HG03469 (cell line): ENCODE measurements at regions not wholly inside any gene's neighbourhood (a gene's known extent, or its start where the extent isn't known, plus 50 kb on each side); places are given as distances from the start of the nearest gene placed in this dataset.
A peak's percentile ranks its signal among the peaks of the same experiment; 100 is the strongest.

ENCODE experiments used
- ATAC-seq: cut with Tn5 transposase; IDR thresholded peaks from one replicate; pipeline ENCODE4 v1.9.1; 2021; ENCODE audit warnings: mild to moderate bottlenecking, moderate library complexity, moderate number of reproducible peaks; ENCODE audit not compliant: unreplicated experiment

DNA sequence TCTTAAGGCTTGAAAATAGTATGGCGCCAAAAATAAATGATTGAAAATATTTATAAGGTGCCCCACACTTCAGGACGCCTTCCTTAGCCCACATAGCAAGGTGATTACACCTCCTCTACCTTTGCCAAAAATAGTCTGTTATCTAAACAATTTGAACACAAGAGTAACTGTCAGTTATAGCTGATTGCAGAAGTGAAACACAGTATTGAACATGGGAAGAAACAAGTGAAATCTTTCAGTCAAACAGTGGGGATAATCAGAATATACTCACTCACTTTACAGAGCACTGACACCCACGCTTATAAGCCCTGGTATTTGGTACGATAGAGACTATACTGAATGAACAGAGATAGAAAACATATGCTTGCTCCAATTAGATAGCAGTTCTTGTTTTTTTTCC lies 203.1 kb downstream of the RAB38 start:
- ATAC-seq = peak; percentile 87

DNA sequence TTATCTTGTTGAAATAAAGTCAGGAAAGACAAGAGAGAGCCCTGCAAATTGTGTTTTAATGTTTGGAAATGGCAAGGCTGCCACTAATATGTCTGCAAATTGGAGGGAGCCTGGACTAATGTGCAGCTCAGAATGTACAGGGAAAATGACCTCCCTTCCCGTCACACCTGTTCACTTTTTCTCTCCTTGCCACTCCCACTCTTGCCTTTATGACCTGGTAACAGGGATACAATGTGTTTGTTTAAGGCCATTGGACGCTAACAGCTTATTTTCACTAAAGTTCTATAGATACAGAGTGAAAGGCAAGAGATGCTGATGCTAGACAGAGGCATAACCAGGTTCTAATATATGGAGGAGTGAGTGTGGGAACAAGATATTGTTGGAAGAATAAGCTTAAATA lies 203.9 kb downstream of the RAB38 start:
- ATAC-seq = no peak

DNA sequence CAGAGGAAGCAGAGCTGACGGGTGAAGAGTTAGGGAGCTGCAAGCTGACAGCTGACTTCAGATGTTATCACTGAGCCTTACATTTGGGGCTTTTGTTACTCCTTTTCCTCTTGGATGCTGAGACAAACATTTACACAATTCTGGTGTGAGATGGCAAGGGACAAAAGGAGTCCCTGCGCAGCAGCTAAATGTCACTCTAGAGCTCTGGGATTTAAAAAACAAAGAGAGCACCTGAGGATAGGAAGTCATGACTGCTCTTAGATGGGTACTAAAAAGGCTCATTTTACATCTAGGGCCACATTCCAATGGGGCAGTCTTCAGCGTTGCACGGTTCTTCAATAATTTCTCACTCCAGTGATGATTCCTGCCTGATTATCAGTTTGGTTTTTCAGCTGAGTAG lies 204.5 kb downstream of the RAB38 start:
- no peak for ATAC-seq

DNA sequence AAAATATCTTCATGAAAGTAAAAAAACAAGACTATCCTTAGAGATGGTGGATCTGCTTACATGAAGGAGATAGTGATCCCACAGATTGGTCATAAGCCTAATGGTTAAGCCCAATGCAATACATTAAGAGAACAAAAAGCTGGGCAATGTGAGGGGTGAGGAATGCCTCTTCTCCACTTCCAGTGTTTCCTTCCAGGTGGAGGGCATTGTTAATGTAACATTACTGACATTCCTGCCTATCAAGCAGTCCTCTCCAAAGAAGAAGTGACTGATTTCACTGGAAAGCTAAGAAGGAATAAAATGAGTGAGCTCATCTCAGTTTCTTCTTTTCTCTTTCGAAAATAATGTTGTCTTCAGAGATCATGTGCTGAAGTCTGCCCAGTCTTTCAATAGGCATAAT lies 207.8 kb downstream of the RAB38 start:
- no peak for ATAC-seq

DNA sequence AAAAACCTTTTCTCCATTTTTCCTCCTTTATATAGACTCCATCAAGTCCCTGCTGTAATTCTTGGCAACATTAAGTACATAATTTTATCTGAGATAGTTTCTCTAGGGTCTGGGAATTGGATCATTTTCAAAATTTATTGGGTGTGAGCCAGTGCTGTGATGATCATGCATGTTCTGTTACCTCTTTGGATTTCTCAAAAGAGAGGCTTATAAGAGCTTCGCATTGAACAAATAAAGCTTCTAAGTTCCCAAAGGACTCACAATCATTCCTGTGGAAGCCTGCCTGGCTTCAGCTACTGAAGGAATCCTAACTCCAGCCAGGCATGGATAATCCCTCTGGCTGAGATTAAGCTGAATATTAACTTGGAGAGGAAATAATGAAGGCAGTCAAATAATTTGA lies 208.5 kb downstream of the RAB38 start:
- no peak for ATAC-seq

DNA sequence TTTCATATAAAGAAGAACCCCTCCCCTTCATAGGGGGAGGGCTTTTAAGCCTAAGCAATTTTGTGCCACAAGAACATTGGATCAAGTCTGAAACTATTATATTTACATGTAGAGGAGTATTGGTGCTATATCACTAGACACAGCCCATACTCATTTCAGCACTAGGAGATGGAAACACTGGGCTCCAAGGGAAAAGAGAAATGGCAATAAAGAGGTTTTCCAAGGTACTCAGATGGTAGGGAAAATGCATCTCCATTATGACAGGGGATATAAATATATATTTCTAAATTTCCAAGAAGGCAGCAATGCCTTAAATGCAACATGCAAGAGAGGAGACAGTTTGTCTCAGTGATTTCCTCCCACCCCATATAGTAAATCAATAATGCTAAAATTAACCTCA lies 209.0 kb downstream of the RAB38 start:
- no peak for ATAC-seq

DNA sequence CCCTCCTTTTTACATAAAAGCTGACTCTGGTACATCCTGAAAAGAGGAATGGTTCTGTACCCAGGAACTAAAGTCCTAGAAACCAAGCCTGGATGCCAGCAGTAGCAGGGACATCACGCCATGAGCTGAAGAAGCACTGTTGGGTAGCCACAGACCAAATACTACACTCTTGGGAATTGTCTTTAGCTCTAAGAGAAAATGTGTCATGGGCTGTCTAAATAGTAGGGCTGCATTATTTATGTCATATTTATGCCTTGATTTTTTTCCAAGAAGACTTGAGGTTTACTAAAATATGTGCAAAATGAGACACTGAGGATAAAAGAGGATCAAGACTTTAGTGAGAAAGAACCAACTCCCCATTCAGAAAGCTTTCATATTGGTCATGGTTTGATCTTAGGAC lies 213.6 kb downstream of the RAB38 start:
- ATAC-seq = no peak

DNA sequence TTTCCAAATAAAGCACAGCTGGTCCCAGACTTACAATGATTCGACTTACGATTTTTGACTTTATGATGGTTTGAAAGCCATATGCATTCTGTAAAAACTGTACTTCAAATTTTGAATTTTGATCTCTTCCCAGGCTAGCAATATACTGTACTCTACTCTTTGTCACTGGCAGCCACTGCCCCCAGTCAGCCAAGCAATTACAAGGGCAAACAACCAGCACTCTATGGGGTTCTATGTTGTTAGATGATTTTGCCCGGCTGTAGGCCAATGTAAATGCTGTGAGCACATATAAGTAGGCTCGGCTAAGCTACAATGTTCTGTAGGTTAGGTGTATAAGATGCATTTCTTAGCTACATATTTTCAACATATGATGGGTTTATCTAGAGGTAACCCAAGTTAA lies 217.3 kb downstream of the RAB38 start:
- ATAC-seq = no peak

DNA sequence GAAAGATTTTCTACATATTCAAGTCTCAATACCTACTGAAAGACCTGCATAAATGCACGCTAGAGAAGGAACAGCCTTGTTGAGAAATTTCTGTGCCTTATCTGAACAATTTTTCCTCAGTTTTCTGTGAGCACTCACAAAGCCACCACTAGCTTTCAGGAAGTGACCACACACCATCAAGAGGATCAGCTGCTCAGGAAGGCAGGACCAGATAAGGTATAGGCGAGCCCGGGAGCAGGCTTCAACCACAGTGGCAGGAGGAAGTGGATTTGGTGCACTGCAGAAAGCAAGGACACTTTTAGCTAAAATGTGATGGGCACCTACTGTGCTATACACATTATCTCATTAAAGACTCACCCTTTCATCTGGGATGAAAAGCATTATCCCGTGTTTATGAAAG lies 220.8 kb downstream of the RAB38 start:
- ATAC-seq = no peak

DNA sequence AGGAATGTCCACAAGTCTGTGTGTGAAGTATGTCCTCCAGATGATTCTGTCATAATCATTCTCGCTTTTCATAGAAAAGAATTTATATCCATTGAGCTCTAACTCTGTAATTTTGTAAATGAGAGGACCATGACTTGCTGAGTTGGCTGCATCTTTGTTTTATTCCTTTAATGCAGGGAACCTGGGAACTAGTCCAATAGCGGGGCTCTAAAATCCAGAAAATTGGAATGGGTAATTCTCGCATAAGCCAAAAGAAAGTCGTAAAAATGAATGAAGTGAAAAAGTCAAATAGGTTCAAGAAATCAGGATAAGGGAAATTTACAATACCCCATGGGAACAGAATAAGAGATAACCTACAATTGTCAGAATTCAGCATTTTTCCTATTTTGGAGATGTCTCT lies 232.5 kb downstream of the RAB38 start:
- no peak for ATAC-seq

DNA sequence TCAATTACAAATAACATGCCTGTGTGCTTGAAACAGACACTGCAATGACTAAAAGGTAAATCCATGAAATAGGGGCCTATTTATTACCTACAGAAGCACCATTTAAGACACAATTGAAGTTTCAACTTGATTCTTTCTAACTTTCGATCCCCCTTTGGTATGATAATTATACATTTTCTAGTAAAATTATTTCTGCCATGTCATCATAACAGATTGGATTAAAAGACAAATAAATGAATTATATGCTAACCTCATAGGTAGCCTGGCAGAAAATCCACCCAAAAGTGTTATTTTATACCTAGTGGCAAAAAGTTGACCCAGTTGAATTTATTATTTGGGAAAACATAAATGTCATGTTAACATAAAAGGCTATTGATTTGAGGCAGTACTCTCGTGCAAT lies 241.1 kb downstream of the RAB38 start:
- no peak for ATAC-seq

DNA sequence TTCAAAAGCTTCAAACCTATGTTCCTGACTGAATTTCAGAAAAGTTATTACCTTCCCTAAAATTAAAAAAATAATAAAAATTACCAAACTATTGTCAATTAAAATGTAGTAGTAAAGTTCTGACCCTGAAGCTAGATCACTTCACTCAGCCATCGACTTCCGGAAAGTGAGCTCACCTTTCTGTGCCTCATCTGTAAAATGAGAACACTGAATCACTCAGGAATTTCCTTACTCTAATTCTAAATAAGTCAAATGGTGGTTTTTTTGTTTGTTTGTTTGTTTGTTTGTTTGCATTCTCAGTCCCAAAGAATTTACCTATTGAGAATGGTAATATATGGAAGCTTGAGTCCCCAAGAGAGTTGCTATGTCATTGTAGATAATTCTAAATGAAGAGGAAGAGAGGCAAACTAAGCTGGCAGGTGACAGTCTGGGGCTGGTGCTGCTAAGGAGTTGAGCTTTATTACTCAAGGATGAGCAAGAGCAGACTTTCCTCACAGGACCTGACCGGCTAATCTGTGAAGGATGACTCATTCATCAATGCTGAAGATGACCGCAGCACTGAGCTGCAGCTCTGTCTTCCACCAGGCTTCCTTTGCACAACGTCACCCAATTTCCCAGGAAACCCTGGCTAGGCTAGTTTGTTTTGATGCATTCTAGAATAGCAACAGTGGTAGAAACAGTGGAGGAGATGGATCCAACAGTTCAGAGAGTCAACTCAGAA lies 248.8 kb downstream of the RAB38 start:
- ATAC-seq = no peak

DNA sequence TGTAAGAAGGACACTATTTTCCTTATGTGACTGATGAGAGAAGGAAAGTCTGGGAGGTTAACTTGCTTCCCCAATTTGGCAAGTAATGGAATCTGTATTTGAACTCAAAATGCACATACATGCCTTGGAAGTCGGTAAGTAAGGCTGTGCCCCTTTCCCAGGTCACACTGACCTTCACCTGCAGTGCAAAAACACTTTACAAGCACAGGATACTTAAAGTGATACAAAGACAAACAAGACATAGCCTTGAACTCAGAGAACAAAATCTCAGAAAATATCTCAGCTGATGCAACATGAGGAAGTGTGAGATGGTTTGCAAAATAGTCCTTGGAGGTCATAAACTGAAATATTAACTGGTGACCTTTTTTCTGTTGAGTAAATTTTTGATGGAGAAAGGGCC lies 251.1 kb downstream of the RAB38 start:
- no peak for ATAC-seq

DNA sequence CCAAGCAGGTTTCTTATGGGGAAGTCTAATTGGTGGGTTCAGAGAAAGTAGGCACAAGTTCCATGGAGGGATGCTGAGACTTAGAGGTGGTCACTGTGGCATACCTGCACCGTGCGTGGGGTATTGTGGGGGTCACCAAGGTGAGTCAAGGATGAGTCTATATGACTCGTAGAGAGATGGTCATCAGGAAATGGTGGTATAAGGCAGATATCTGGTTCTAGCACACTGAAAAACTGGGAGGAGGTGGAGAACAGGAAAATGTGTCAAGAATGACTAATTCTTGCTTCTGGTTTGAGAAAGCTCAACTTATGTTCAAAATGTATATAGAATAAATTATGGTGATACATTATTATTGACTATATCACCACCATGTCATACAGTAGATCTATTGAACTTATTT lies 258.1 kb downstream of the RAB38 start:
- ATAC-seq = no peak

DNA sequence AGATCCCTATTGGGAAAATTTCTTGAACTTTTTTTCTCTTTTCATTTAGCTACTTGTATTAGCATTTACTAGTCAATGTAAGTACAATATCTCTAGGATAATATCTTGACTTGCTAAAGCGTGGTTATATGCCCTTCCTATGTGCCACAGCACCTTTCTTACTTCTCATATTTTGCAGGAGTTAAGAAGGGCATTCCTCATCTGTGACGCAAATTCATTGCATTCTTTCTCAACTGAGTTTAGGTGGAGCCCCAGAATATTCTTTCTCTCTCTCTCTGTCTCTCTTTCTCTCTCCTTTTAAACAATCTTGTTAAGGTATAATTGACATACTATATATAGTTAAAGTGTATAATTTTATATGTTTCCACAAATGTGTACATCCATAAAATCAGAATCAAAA lies 266.1 kb downstream of the RAB38 start:
- ATAC-seq = no peak

DNA sequence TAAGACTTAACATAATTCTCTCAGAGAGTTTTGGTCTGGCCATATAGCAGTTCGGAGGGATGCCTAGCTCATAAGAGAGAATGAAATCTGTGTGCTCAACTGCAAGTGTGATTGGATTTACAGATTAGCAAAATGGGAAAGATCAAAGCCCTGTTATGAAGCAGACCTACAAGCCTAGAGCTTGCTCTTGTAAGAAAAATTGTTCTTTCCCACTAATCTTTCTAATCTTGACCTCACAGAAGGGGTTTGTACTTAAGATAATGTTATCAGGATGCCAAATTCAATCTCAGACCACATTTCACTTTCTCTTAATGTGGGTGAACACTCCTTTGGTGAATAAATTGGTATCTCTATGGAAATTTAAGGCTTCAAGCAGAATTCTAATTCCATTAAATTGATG lies 267.2 kb downstream of the RAB38 start:
- no peak for ATAC-seq

DNA sequence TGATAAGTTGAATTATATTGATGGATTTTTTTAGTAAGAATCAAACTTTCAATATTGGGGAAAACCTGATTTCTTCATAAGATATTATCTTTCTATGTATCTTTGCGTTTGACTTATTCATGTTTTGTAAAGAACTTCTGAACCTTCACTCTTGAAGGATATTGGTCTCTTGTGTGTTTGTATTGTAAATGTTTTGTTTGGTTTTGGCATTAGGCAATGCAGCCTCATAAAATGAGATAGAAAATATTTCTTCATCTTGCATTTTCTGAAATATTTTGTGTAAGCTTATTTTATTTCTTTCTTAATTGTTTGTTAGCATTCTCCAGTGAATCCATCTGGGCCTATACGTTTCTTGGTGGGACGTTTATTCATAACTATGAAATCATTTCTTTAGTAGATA lies 271.9 kb downstream of the RAB38 start:
- ATAC-seq = no peak

DNA sequence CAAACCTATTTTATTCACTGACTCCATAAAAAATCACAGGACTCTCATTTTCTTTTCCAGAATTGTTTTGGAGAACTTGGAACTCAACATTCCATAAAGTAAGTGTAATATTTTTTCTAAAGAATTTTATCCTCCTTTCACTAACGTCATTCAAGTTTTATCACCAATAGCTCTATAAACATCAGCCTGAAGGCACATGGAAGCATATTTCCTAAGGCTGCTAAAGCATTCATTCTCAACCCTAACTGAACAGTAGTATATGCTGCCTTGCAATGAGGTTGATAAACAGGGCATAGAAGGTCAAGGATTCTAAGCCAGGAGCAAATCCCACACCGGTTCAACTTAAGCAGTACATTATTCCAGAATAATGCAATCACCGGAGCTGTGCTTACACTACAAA lies 273.9 kb downstream of the RAB38 start:
- ATAC-seq = no peak

DNA sequence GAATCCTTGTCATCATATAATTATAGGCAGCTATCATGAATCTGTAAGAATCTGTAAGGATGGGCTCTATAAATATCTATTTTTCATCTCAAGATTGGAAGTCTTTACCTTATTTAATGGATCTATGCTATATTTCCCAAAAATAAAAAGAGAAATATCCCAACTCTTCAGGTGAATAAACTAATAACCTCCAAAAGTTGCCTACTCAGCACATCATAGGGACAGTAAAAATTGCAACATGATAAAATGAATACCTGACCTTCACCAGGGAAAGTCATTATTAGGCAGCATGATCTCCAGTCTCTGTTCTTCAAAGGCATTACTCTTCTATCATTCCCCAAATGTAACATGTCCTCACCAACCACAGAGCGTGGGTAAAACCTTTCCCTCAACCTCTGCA lies 277.3 kb downstream of the RAB38 start:
- ATAC-seq = no peak

DNA sequence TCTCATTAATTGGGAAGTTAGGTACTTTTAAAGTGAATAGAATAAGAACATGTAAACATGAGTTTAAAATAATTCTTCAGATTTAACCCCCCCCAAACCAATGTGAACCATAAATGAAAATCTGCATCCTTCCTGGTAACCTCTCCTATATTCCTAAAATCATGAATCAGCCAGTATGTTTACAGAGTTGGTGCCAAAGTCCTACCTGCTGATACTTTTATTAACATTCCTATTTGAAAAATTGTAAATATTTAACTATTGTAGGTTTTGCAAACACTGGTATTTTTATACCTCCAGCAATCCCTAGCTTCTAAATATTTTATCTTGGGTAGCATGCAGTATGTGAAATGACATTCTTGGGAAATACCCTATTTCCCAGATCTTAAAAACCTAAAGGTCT lies 278.2 kb downstream of the RAB38 start:
- no peak for ATAC-seq

DNA sequence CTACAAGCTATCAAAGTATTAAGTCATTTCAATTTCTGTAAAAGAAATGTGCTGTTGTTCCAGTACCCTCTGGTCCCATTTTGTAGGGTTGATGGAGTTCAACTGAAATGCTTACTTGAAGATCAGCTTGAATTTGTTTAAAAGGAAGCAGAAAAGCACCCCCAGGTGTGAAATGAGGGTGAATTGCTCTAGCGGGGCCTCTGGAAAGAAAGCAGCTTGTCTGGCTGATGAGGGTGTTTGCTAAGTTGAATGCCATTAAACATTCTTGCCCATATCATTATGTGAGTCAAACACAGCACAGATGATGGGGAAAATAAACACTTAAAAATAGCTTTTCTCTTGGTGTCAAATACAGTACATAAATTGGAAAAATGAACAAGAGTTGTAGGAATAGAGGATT lies 280.3 kb downstream of the RAB38 start:
- ATAC-seq = no peak

DNA sequence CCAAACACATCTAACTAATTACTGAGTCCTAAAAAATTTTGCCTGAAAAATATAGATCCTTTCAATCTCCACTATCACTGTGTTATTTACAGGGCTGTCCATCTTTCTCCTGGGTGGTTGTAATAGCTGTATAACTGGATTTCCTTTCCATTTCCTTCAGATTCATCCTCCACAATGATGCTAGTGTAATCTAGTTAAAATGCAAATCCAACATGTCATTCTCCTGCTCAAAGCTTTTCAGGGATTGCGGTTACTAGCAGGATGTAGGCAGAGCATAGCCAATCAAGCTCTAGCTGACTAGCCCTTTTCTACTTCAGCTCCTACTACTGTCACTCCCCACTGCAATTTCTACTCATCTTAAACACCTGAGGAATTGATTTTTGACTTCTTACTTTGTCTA lies 283.0 kb downstream of the RAB38 start:
- ATAC-seq = no peak

DNA sequence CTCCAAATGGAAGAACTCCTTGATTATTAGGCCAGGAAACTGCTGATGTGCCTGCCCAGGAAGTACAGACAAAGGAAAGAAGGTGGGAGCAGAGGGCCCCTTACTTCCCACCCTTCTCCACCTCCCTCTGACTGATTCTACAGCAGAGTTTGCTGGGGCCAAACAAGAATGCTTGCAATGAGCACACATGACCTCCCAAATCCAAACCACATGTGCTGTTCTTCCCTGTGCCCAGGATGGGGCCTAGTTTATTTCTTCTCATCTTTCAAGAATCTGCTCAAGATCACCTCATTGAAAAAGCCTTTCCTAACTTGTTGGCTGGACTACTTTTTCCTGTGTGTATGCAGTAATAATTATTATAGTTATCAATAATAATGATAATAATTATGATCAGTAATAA lies 286.1 kb downstream of the RAB38 start:
- ATAC-seq = no peak
